ENCODE measurements at regions not wholly inside any gene's neighbourhood (a gene's known extent, or its start where the extent isn't known, plus 50 kb on each side); places are given as distances from the start of the nearest gene placed in this dataset.

- TF ChIP-seq, protein P1, sequence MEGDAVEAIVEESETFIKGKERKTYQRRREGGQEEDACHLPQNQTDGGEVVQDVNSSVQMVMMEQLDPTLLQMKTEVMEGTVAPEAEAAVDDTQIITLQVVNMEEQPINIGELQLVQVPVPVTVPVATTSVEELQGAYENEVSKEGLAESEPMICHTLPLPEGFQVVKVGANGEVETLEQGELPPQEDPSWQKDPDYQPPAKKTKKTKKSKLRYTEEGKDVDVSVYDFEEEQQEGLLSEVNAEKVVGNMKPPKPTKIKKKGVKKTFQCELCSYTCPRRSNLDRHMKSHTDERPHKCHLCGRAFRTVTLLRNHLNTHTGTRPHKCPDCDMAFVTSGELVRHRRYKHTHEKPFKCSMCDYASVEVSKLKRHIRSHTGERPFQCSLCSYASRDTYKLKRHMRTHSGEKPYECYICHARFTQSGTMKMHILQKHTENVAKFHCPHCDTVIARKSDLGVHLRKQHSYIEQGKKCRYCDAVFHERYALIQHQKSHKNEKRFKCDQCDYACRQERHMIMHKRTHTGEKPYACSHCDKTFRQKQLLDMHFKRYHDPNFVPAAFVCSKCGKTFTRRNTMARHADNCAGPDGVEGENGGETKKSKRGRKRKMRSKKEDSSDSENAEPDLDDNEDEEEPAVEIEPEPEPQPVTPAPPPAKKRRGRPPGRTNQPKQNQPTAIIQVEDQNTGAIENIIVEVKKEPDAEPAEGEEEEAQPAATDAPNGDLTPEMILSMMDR (IDR thresholded peaks at IDR 0.05) = no peak
- TF ChIP-seq POLR2A (IDR thresholded peaks at IDR 0.05) = no peak
Measured at GRCh38 chr12:89781156-89781555, 72.5 kb upstream of the ATP2B1 start.
